HG03108 (cell line): ENCODE measurements at regions not wholly inside any gene's neighbourhood (a gene's known extent, or its start where the extent isn't known, plus 50 kb on each side); places are given as distances from the start of the nearest gene placed in this dataset.
"Not testable (repeated sequence)": the region's sequence is repeated elsewhere in the genome, so short reads cannot be mapped to it uniquely, and the experiment has no call there.

Experiments
- ATAC-seq: cut with Tn5 transposase; IDR thresholded peaks from one replicate; pipeline ENCODE4 v1.9.1; 2021; ENCODE audit warnings: moderate library complexity; ENCODE audit not compliant: unreplicated experiment

- no peak for ATAC-seq
Observed at GRCh38 chr6:14472255-14472985, 354.8 kb downstream of the CD83 start.

GRCh38 chr6:14472986-14473337, 355.4 kb downstream of the CD83 start:
- ATAC-seq = no peak

DNA sequence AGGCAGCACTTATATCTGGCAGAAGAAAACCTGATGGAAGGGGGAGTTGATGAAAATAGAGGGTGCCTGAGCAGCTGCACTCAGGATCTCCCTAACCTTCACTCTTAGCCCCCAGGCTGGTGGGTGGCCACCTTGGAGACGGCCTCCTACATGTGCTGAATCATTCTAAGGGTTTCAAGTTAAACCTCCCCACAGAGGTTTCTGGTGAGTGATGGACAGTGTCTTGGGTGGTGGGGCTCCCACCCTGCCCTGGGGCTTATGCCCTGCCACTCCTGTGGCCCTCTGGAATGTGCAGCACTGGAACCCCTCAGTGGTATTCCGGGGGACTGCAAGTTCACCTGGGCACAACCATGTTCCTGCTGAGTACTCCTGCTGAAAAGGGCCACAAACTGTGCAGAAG, 357.2 kb downstream of the CD83 start:
- ATAC-seq = no peak

DNA sequence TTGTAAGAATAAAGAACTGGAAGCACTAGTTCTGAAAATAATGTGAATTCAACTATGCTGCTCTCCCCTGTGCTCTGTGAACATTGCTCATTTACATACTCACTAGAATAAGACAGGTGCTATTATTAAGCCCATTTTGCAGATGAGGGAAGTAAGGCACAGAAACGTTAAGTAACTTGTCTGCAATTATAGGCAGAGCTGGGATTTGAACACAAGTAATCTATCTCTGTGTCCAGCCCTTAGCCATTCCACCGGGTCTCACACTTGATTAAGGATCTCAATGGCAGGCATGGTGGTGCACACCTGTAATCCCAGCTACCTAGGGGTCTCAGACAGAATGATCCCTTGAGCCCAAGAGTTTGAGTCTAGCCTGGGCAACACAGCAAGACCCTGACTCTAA, 357.7 kb downstream of the CD83 start:
- no peak for ATAC-seq

GRCh38 chr6:14476793-14477531, 359.4 kb downstream of the CD83 start:
- ATAC-seq = no peak

DNA sequence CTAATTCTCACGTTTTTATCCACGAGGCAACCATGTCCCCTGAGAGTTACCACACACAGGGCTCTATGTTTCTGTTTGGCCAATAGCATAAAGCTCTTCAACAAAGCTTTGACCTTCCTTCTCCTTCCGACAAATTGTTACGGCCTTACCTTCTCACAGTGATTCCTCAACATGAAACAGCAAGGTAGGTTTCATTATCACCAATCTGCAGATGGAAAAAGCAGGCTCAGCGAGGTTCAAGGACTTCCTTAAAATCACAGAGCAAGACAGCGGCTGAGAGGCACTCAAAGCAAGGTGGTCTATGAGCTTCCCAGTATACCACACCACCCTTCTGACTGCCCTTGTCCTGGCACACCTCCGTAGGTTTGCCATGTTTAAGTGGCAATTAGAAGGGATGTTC, 360.0 kb downstream of the CD83 start:
- no peak for ATAC-seq

DNA sequence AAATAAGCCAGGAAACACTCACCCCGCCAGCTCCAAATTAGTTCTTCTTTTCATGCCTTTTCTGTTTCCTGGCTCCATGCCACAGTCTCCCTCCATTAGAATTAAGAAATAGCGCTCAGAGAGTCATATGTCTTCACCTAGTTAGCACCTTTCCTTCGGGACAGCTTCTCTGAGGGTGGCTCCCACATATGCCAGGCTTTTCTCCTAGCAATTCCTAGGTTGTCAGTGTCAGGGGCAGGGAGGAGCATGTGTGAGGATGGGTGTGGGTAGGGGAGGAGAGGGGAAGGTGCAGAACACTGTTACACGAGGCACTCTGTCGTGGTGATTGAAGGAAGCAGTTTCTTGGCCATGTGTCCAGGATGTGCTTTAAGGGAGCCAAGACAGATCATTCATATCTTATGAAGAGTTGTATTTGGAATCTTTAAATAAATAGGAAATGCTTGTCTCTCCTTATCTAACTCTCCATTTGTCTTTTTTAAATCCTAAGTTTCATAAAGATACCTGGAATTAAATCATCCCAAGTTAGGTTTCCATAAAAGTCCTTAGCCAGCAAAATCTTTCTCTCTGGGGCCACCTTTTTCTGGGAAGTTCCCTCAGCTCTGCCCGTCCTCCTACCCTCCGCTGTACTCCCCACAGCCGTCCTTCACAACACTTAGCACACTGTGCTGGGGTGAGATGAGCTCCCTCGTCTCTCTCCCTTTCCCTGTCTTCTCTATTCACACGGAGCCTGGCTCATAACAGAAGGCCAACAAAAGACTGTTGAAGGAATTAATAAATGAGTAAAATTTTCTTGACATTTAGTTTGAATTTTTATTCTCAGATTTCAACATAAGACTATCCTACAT, 361.0 kb downstream of the CD83 start:
- no peak for ATAC-seq

DNA sequence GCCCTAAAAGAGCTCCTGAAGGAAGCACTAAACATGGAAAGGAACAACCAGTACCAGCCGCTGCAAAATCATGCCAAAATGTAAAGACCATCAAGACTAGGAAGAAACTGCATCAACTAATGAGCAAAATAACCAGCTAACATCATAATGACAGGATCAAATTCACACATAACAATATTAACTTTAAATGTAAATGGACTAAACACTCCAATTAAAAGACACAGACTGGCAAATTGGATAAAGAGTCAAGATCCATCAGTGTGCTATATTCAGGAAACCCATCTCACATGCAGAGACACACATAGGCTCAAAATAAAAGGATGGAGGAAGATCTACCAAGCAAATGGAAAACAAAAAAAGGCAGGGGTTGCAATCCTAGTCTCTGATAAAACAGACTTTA, 364.4 kb downstream of the CD83 start:
- ATAC-seq = not testable (repeated sequence)

DNA sequence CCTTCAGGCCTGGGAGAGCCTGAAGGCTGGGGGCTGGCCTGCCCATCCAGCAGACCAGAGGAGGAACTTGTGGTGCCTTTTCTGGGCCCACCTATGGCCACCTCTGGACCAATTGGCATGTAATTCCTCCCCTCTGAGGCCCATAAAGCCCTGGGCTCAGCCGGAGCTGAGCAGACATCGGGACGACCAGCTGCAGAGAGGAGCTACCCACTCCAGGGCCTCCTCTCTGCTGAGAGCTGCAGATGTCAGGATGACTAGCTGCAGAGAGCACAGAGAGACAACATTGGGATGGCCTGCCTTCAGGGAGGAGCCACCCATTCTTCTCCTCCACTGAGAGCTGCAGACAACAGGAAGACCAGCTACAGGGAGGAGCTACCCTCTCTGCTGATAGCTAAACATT, 370.1 kb downstream of the CD83 start:
- no peak for ATAC-seq

GRCh38 chr6:14488180-14488579, 370.6 kb downstream of the CD83 start:
- no peak for ATAC-seq

DNA sequence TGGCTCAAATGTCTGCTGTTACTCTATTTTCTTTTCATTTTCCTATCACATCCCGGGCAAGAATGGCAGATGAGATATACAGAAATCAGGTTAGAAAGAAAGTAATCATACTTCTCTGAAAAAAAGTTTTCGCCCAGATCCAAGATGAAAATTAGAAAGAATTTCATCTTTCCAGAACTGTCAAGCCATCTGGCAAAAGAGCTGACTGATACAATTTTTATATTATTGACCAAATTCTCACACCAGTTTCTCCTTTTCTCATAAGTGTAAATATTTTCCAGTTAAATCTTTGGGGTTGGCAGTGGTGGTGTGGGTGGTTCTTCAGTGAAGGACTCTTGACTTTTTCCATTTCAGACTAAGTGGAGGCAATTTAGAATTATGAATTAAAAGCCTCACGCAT, 371.9 kb downstream of the CD83 start:
- no peak for ATAC-seq

GRCh38 chr6:14498748-14499147, 381.2 kb downstream of the CD83 start:
- no peak for ATAC-seq

DNA sequence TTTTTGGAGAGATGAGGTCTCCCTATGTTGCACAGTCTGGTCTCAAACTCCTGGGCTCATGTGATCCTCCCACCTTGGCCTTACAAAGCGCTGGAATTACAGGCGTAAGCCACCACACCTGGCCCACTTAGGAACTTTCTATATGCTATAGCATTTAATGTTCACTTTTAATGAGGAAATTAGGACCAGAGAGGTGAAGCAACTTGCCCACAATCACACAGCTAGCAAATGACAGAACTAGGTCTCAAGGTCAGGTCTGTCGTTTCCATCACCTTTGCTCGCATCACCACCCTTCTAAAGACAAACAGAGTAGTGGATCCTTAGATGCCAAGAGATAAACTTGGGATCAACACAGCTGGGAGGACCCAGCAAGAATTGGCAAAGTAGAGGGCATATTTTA, 381.7 kb downstream of the CD83 start:
- no peak for ATAC-seq

GRCh38 chr6:14499841-14500240, 382.3 kb downstream of the CD83 start:
- no peak for ATAC-seq

DNA sequence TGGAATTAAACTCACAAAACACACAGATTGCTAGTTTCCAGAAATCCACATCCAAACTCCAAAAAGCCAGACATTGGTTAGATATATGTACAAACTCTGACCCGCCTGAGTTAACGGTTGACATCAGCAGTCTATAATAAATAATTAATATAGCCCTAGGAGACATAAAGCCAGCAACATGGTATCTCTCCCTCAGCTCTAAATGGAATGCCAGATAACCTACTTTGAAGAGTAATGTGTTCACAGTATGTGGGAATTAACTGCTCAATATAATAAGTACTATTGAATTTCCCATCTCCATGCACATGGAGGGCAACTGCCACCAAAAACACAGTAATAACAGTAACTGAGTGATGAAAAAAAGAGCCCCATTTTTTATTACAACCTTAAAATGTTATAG, 383.2 kb downstream of the CD83 start:
- ATAC-seq = no peak

DNA sequence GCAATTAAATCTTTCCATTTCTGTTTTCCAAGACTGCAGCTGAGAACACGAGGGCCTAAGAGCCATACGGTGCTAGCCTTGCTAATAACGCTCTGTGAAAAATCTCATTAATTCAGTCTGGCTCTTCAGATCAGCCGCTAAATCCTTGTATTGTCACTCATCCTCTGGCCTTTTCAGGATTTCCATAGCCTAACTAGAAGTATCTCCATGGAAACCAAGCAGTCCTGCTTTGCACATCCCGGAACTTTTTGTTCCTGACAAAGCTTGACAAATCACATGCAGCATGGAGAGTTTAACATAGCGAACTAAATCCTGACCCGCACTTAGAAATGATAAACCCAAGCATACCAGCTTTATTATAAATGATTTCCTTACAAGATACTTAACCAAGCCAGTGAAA, 383.7 kb downstream of the CD83 start:
- ATAC-seq = no peak

DNA sequence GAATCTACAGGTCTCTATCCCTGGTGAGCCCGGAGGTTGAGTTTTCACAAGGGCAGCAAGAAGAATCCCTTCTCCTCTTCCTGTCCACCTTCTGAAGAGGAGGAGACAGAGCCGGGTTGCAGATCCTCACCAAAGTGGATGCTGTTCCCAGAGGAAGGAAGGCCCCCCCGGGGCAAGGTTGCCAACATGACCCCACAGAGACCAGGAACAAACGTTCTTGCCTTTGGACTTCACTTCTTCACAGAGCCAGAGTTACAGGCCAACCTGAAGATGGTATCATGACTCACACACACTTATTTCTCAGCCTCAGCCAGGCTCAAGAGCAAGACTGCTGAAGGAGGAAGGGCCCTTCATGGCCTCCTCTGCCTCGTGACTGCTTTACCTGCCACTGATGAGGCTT, 384.3 kb downstream of the CD83 start:
- ATAC-seq = no peak

DNA sequence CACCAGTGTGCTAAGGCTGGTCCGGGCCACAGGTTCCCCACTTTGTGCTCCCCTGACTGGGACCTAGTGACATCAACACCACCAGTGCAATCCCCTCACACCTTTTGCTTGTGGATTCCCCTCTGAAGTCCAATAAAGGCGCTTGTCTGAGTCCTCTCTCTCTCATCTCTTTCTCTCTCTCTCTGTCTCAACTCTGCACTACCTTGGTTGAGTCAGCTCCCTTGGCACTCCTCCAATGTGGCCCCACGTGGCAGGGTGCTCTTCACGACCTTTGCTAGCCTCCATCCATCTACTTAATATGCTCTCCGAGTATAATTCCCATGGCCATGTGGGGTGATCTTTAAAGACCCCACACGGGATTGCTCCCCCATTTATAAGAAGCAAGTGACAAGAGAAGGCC, 385.0 kb downstream of the CD83 start:
- no peak for ATAC-seq

- no peak for ATAC-seq
Observed at GRCh38 chr6:14505401-14505800, 387.8 kb downstream of the CD83 start.

GRCh38 chr6:14506656-14507246, 389.2 kb downstream of the CD83 start:
- ATAC-seq = no peak

GRCh38 chr6:14509120-14509519, 391.5 kb downstream of the CD83 start:
- no peak for ATAC-seq
